Mesendoderm (in vitro differentiated cells): ENCODE measurements at regions not wholly inside any gene's neighbourhood (a gene's known extent, or its start where the extent isn't known, plus 50 kb on each side); places are given as distances from the start of the nearest gene placed in this dataset.

ENCODE experiments used
- DNase-seq: peaks from one replicate; pipeline ENCODE4 v3.0.0; 2013
- H2AK5ac ChIP-seq: 2 replicates; pipeline ENCODE4 v1.6.1; 2013; ENCODE audit warnings: low read length, inconsistent platforms
- H2BK120ac ChIP-seq: 2 replicates; pipeline ENCODE4 v1.6.1; 2013; ENCODE audit warnings: low read depth, mild to moderate bottlenecking, low read length, moderate library complexity, mixed read lengths
- H2BK15ac ChIP-seq: replicated peaks from 2 replicates; pipeline ENCODE4 v1.6.1; 2013; ENCODE audit warnings: low read depth, mild to moderate bottlenecking, moderate library complexity
- H2BK5ac ChIP-seq: 2 replicates; pipeline ENCODE4 v1.6.1; 2013; ENCODE audit warnings: low read length, inconsistent platforms
- H3K18ac ChIP-seq: 2 replicates; pipeline ENCODE4 v1.6.1; 2013; ENCODE audit warnings: mild to moderate bottlenecking, low read length, mixed read lengths
- H3K23ac ChIP-seq: one replicate; pipeline ENCODE4 v1.6.1; 2013; ENCODE audit warnings: low read length
- H3K27ac ChIP-seq: 2 replicates; pipeline ENCODE4 v1.5.1; 2013; ENCODE audit warnings: low read depth, mild to moderate bottlenecking, inconsistent platforms, low read length, moderate library complexity
- H3K27me3 ChIP-seq: 2 replicates; pipeline ENCODE4 v1.6.1; 2013; ENCODE audit warnings: low read length, control low read depth, mild to moderate bottlenecking, inconsistent platforms; ENCODE audit not compliant: insufficient read depth, poor library complexity
- H3K36me3 ChIP-seq: 2 replicates; pipeline ENCODE4 v1.6.1; 2013; ENCODE audit warnings: low read length, inconsistent platforms; ENCODE audit not compliant: control insufficient read depth, insufficient read depth
- H3K4ac ChIP-seq: one replicate; pipeline ENCODE4 v1.6.1; 2013; ENCODE audit warnings: low read depth, mild to moderate bottlenecking, low read length, moderate library complexity
- H3K4me1 ChIP-seq: 2 replicates; pipeline ENCODE4 v1.6.1; 2013; ENCODE audit warnings: low read depth, low read length, inconsistent platforms; ENCODE audit not compliant: control insufficient read depth
- H3K4me2 ChIP-seq: 2 replicates; pipeline ENCODE4 v1.6.1; 2013; ENCODE audit warnings: low read length
- H3K4me3 ChIP-seq: 2 replicates; pipeline ENCODE4 v1.5.1; 2013; ENCODE audit warnings: mild to moderate bottlenecking, low read length
- H3K56ac ChIP-seq: one replicate; pipeline ENCODE4 v1.6.1; 2013; ENCODE audit warnings: low read length
- H3K79me1 ChIP-seq: 2 replicates; pipeline ENCODE4 v1.6.1; 2013; ENCODE audit warnings: low read length, inconsistent platforms
- H3K79me2 ChIP-seq: 2 replicates; pipeline ENCODE4 v1.6.1; 2013; ENCODE audit warnings: mild to moderate bottlenecking, low read length; ENCODE audit not compliant: control insufficient read depth, insufficient read depth
- H3K9ac ChIP-seq: 2 replicates; pipeline ENCODE4 v1.6.1; 2013; ENCODE audit warnings: low read length, inconsistent platforms
- H4K5ac ChIP-seq: one replicate; pipeline ENCODE4 v1.6.1; 2013; ENCODE audit warnings: low read length
- H4K8ac ChIP-seq: one replicate; pipeline ENCODE4 v1.6.1; 2013; ENCODE audit warnings: low read depth, mild to moderate bottlenecking, control low read depth, low read length, moderate library complexity
- WGBS: extraction: QIAGEN DNeasy Blood & Tissue Kit; methylation state at CpG from one replicate; pipeline ENCODE4 v1.1.7; 2013; ENCODE audit warnings: low lambda C conversion rate, missing lambda C conversion rate; ENCODE audit not compliant: insufficient coverage; ENCODE audit errors: extremely low coverage; 5-methylcytosine and 5-hydroxymethylcytosine counted together

DNA sequence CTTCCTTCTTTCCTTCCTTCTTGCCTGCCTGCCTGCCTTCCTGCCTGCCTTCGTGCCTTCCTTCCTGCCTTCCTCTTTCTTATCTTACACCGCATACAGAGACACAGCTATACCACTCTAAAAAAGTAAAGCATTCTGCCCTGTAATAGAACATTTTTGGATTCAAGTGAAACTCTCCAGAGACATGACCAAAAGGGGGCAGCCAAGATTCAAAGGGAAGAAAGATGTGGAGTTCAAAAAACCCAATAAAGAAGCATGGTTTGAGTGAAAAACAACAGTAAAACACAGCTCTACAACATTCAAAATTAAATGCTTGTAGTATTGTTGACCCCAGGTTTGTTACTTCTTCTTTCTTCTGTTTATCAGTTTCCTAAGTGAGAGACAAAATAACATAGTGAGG, 914.9 kb upstream of the PCDH7 start:
- Histone ChIP-seq H3K18ac (no peak overlapping the region), H3K36me3 (no peaks in the 10 kb centered on the region), H4K8ac (no peak overlapping the region), H2BK120ac (no peak overlapping the region), H3K9ac (no peak overlapping the region), H2BK15ac (no peak overlapping the region), H3K27ac (no peak overlapping the region), H2BK5ac (no peak overlapping the region), H3K79me1 (no peaks in the 10 kb centered on the region), H2AK5ac (no peak overlapping the region), H3K79me2 (no peaks in the 10 kb centered on the region), H3K23ac (no peak overlapping the region), H3K4me2 (no peak overlapping the region), H3K27me3 (no peaks in the 10 kb centered on the region), H4K5ac (no peak overlapping the region), H3K4me3 (no peak overlapping the region), H3K4ac (no peak overlapping the region), H3K4me1 (no peaks in the 10 kb centered on the region), H3K56ac (peak overlapping the region; percentile 77)
- peak; percentile 67 for DNase-seq
- no CpG with 5 or more reads among the region's 2 CpGs for WGBS

- H4K8ac ChIP-seq: no peak overlapping the region
- no peak overlapping the region for H3K4me3 ChIP-seq
- no peaks in the 10 kb centered on the region for H3K36me3 ChIP-seq
- H3K27me3 ChIP-seq: no peaks in the 10 kb centered on the region
- H3K4me2 ChIP-seq: no peak overlapping the region
- no peaks in the 10 kb centered on the region for H3K79me1 ChIP-seq
- H3K27ac ChIP-seq: no peak overlapping the region
- WGBS: no CpG with 5 or more reads among the region's 3 CpGs
- H4K5ac ChIP-seq: no peak overlapping the region
- no peak overlapping the region for H2AK5ac ChIP-seq
- no peak for DNase-seq
- H3K56ac ChIP-seq: no peak overlapping the region
- H3K4ac ChIP-seq: no peak overlapping the region
- no peak overlapping the region for H2BK5ac ChIP-seq
- no peak overlapping the region for H3K23ac ChIP-seq
- H3K18ac ChIP-seq: no peak overlapping the region
- H3K4me1 ChIP-seq: no peaks in the 10 kb centered on the region
- no peak overlapping the region for H3K9ac ChIP-seq
- H2BK15ac ChIP-seq: no peak overlapping the region
- H3K79me2 ChIP-seq: no peaks in the 10 kb centered on the region
- no peak overlapping the region for H2BK120ac ChIP-seq
These were observed 914.2 kb upstream of the PCDH7 start for GRCh38 chr4:29805916-29806480.

DNA sequence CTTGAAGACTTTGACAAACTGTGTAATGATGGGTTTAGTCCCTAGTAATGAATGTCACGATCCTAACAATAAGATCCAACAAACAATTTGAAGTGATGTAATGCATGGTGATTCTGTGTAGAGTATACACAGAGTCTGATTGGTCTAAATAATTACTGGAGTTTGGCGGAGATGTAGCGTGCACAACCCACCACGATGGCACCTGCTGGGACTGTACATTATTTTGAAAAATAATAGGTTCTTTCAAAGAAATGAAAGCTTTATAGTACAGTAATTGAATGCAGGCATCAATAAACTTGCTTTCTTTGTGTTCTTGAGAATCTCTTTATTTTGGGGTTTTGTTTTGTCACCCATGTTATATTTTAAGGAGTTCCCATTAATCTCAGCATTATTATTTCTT, 902.2 kb upstream of the PCDH7 start:
- Histone ChIP-seq H3K9ac (no peak overlapping the region), H3K79me2 (no peaks in the 10 kb centered on the region), H2BK5ac (no peak overlapping the region), H4K5ac (no peak overlapping the region), H2BK15ac (no peak overlapping the region), H3K27ac (no peak overlapping the region), H3K4me3 (no peak overlapping the region), H3K4me1 (no peaks in the 10 kb centered on the region), H3K23ac (no peak overlapping the region), H3K56ac (no peak overlapping the region), H3K18ac (no peak overlapping the region), H3K4ac (no peak overlapping the region), H2BK120ac (no peak overlapping the region), H4K8ac (no peak overlapping the region), H3K27me3 (no peaks in the 10 kb centered on the region), H3K79me1 (no peaks in the 10 kb centered on the region), H3K36me3 (no peaks in the 10 kb centered on the region), H3K4me2 (no peak overlapping the region), H2AK5ac (no peak overlapping the region)
- no CpG with 5 or more reads among the region's 4 CpGs for WGBS
- DNase-seq: no peak

- Histone ChIP-seq H3K27ac (no peak overlapping the region), H3K9ac (no peak overlapping the region), H3K56ac (no peak overlapping the region), H3K4ac (no peak overlapping the region), H2AK5ac (no peak overlapping the region), H3K18ac (no peak overlapping the region), H4K8ac (no peak overlapping the region), H3K36me3 (no peaks in the 10 kb centered on the region), H2BK120ac (no peak overlapping the region), H2BK5ac (no peak overlapping the region), H4K5ac (no peak overlapping the region), H3K4me1 (no peaks in the 10 kb centered on the region), H2BK15ac (no peak overlapping the region), H3K4me3 (no peak overlapping the region), H3K23ac (no peak overlapping the region), H3K79me2 (no peaks in the 10 kb centered on the region), H3K4me2 (no peak overlapping the region), H3K79me1 (no peaks in the 10 kb centered on the region), H3K27me3 (no peaks in the 10 kb centered on the region)
- no peak for DNase-seq
- no CpG with 5 or more reads among the region's 2 CpGs for WGBS
These were observed 891.1 kb upstream of the PCDH7 start for GRCh38 chr4:29829067-29829466.

DNA sequence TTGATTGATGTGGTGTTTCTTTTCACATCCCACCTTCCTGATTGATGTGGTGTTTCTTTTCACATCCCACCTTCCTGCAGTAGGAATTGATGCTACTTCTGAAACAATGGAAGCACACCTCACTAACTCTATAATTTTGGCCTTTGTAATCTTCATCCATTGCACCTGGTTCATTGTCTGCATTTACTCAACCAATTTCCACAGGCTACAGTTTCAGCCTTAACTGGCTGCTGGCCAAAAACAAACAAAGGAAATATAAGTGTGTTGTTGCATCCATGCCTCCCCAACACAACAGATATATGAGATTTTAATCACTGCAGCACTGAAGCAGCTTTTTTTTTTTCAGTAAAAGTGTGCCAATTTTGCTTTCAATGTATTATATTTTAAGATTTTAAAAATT, 867.6 kb upstream of the PCDH7 start:
- Histone ChIP-seq H3K27me3 (no peaks in the 10 kb centered on the region), H3K18ac (no peak overlapping the region), H2BK15ac (no peak overlapping the region), H3K79me1 (no peaks in the 10 kb centered on the region), H2BK5ac (no peak overlapping the region), H3K56ac (no peak overlapping the region), H3K9ac (no peak overlapping the region), H3K4me3 (no peak overlapping the region), H4K5ac (no peak overlapping the region), H3K4ac (no peak overlapping the region), H3K27ac (no peak overlapping the region), H3K4me2 (no peak overlapping the region), H2AK5ac (no peak overlapping the region), H4K8ac (no peak overlapping the region), H2BK120ac (no peak overlapping the region), H3K4me1 (no peaks in the 10 kb centered on the region), H3K36me3 (no peaks in the 10 kb centered on the region), H3K23ac (no peak overlapping the region), H3K79me2 (no peaks in the 10 kb centered on the region)
- DNase-seq: no peak

- no peaks in the 10 kb centered on the region for H3K27me3 ChIP-seq
- H3K4me1 ChIP-seq: no peaks in the 10 kb centered on the region
- H2BK15ac ChIP-seq: no peak overlapping the region
- no peak overlapping the region for H3K4me2 ChIP-seq
- no peak overlapping the region for H3K4me3 ChIP-seq
- H3K56ac ChIP-seq: no peak overlapping the region
- no peaks in the 10 kb centered on the region for H3K79me2 ChIP-seq
- H2BK5ac ChIP-seq: no peak overlapping the region
- H3K18ac ChIP-seq: no peak overlapping the region
- no peak overlapping the region for H3K4ac ChIP-seq
- no peak overlapping the region for H3K23ac ChIP-seq
- WGBS: no CpG with 5 or more reads among the region's 2 CpGs
- H3K9ac ChIP-seq: no peak overlapping the region
- no peaks in the 10 kb centered on the region for H3K79me1 ChIP-seq
- H3K36me3 ChIP-seq: no peaks in the 10 kb centered on the region
- DNase-seq: peak; percentile 44
- H3K27ac ChIP-seq: no peak overlapping the region
- no peak overlapping the region for H2BK120ac ChIP-seq
- no peak overlapping the region for H4K5ac ChIP-seq
- no peak overlapping the region for H4K8ac ChIP-seq
- H2AK5ac ChIP-seq: no peak overlapping the region
These were observed 866.3 kb upstream of the PCDH7 start for GRCh38 chr4:29853833-29854232.
